ENCODE measurements at regions not wholly inside any gene's neighbourhood (a gene's known extent, or its start where the extent isn't known, plus 50 kb on each side); places are given as distances from the start of the nearest gene placed in this dataset.

DNA sequence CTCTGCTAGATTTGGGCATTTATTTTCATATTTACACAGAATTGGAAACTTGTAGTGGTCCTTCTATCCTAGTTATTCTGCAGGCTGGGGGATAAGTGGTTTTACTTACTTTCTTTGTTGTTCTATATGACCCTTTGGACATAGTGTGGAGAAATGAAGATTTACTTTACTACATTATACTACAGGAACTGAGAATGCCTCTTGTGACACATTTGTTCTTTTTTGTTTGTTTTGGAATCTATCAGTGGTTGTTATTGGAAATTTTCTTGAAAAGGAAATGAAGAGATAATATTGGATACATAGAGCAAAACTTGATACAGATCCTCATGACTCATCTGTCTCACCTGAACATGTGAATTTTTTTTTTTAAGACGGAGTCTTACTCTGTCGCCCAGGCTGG is 146.1 kb upstream of the DPYD start:
- H3K4me3 ChIP-seq: no peak overlapping the region
- no peaks in the 10 kb centered on the region for H3K4me1 ChIP-seq
- no peaks in the 10 kb centered on the region for H3K36me3 ChIP-seq (ENCODE audit: low read depth, missing control alignments)
- no peaks in the 10 kb centered on the region for H3K27me3 ChIP-seq
- H3K27ac ChIP-seq: no peak overlapping the region
- WGBS, 2 donors: 92 to 95% methylated on average over 2 of the region's 2 CpGs
- TF ChIP-seq, protein P1, sequence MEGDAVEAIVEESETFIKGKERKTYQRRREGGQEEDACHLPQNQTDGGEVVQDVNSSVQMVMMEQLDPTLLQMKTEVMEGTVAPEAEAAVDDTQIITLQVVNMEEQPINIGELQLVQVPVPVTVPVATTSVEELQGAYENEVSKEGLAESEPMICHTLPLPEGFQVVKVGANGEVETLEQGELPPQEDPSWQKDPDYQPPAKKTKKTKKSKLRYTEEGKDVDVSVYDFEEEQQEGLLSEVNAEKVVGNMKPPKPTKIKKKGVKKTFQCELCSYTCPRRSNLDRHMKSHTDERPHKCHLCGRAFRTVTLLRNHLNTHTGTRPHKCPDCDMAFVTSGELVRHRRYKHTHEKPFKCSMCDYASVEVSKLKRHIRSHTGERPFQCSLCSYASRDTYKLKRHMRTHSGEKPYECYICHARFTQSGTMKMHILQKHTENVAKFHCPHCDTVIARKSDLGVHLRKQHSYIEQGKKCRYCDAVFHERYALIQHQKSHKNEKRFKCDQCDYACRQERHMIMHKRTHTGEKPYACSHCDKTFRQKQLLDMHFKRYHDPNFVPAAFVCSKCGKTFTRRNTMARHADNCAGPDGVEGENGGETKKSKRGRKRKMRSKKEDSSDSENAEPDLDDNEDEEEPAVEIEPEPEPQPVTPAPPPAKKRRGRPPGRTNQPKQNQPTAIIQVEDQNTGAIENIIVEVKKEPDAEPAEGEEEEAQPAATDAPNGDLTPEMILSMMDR (IDR thresholded peaks at IDR 0.05): no peak
- no peak for TF ChIP-seq POLR2A (IDR thresholded peaks at IDR 0.05)
- no peak for DNase-seq
- no peaks in the 10 kb centered on the region for H3K9me3 ChIP-seq
- intact Hi-C loops (cut with DNase I; ENCODE audit: low total_unique reads): no loop called here

DNA sequence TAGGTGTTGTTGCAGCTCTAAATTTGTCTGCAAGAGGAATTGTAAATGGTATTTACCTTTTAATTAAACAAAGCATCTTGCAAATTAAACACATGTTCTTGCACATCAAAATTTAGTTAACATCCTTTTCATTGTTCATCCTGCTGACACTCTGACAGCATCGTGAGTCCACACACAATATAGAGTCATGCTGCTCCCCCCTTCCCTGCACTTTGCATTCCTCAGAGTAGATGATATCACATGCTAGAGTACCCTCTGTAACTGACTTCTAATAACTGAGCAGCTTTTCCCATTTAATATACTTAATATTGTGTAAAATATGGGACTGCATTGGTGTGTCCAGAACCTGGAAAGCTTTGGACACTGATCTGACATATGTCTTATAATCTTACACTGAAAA is 138.8 kb upstream of the DPYD start:
- intact Hi-C loops (cut with DNase I; ENCODE audit: low total_unique reads): no loop called here
- H3K4me1 ChIP-seq: no peaks in the 10 kb centered on the region
- H3K27ac ChIP-seq: no peak overlapping the region
- DNase-seq: no peak
- no peaks in the 10 kb centered on the region for H3K27me3 ChIP-seq
- no peak for TF ChIP-seq POLR2A (IDR thresholded peaks at IDR 0.05)
- TF ChIP-seq, protein P1 (IDR thresholded peaks at IDR 0.05): no peak
- H3K9me3 ChIP-seq: no peaks in the 10 kb centered on the region
- H3K36me3 ChIP-seq (ENCODE audit: low read depth, missing control alignments): no peaks in the 10 kb centered on the region
- no peak overlapping the region for H3K4me3 ChIP-seq
- 64 to 79% methylated on average over 1 of the region's 1 CpG for WGBS, 2 donors

DNA sequence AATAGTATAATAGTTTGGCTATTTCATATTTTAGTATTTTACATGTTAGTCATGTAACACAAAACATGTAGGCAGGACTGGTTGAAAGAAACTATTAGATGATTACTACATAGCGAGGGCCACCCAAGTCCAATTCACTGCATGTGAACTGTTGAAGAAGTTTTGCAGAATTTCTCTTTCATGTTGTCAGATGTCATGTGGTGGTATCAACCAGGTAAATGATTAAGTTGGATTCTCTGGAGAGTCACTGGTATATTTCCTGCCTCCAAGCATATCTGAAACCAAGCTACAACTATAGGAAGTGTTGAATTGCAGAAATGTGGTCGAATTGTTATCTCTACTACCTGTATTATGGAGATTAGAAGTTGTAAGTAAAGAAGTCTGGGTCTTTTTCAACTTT is 137.8 kb upstream of the DPYD start:
- TF ChIP-seq POLR2A (IDR thresholded peaks at IDR 0.05): no peak
- TF ChIP-seq, protein P1 (IDR thresholded peaks at IDR 0.05): no peak
- intact Hi-C loops (cut with DNase I; ENCODE audit: low total_unique reads): no loop called here
- Histone ChIP-seq H3K4me1 (no peaks in the 10 kb centered on the region), H3K9me3 (no peaks in the 10 kb centered on the region), H3K4me3 (no peak overlapping the region), H3K27me3 (no peaks in the 10 kb centered on the region), H3K27ac (no peak overlapping the region), H3K36me3 (ENCODE audit: low read depth, missing control alignments) (no peaks in the 10 kb centered on the region)
- DNase-seq: no peak
- 83 to 88% methylated on average over 2 of the region's 2 CpGs for WGBS, 2 donors

DNA sequence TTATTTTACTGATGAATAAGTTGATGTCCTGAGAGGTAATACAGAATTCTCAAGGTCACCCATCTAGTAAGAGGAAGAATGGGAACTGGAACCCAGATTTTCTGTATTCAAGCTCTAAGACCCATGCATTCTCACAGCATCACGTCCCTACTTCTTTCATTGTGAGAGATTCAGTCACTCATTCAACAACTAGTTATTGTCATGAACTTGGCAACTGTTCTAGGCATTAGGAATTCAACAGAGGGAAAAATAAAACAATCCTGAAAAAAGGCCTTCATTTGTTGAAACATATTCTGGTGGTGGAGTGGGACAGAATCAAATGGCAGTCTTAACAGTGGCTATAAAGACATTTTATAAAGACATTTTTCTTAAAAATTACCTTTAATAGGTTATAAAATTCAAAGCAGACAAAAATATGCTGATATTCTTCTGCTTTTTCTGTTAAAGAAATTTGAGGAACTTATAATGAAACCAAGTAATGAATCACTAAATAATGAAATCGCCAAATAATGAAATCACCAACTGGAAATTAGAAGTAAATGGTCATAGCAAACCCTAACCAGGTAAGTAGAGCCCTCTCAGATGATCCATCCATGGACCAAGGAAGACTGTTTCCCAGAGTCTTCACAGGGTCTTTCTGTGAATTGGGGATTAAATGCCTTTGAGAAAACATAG is 136.5 kb upstream of the DPYD start:
- Histone ChIP-seq H3K4me1 (peaks cover 3% of the 10 kb centered on the region), H3K9me3 (no peaks in the 10 kb centered on the region), H3K27me3 (no peaks in the 10 kb centered on the region), H3K36me3 (ENCODE audit: low read depth, missing control alignments) (no peaks in the 10 kb centered on the region), H3K4me3 (no peak overlapping the region), H3K27ac (no peak overlapping the region)
- 87 to 93% methylated on average over 2 of the region's 2 CpGs for WGBS, 2 donors
- TF ChIP-seq, protein P1 (IDR thresholded peaks at IDR 0.05): no peak
- TF ChIP-seq POLR2A (IDR thresholded peaks at IDR 0.05): no peak
- DNase-seq: no peak
- intact Hi-C loops (cut with DNase I; ENCODE audit: low total_unique reads): no loop called here

DNA sequence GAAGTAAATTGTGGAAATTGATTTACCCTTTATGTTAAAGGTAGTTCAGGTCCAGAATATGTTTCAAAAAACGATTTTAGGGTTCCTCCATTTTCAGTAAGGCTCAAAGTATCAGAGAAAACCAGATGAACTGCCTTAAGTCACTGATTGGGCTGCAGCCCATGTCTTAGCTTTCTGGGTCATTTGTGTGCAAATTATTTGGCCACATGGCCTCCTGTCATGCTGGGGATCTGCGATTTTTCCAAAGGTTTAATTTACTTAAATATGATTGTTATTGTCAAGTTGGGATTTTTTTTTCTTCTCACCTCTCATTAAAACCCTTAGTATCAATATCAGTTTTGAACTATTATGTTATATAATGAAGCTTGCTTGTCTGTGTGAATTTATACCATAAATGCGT is 135.9 kb upstream of the DPYD start:
- 79 to 81% methylated on average over 3 of the region's 3 CpGs for WGBS, 2 donors
- H3K4me1 ChIP-seq: peaks cover 3% of the 10 kb centered on the region
- no peaks in the 10 kb centered on the region for H3K36me3 ChIP-seq (ENCODE audit: low read depth, missing control alignments)
- H3K4me3 ChIP-seq: no peak overlapping the region
- no peaks in the 10 kb centered on the region for H3K27me3 ChIP-seq
- H3K27ac ChIP-seq: no peak overlapping the region
- intact Hi-C loops (cut with DNase I; ENCODE audit: low total_unique reads): no loop called here
- TF ChIP-seq, protein P1 (IDR thresholded peaks at IDR 0.05): no peak
- TF ChIP-seq POLR2A (IDR thresholded peaks at IDR 0.05): no peak
- DNase-seq: no peak
- H3K9me3 ChIP-seq: no peaks in the 10 kb centered on the region
